ENCODE measurements at regions not wholly inside any gene's neighbourhood (a gene's known extent, or its start where the extent isn't known, plus 50 kb on each side); places are given as distances from the start of the nearest gene placed in this dataset.
"Not testable (repeated sequence)": the region's sequence is repeated elsewhere in the genome, so short reads cannot be mapped to it uniquely, and the experiment has no call there.

GRCh38 chr6:98416027-98416426, 418.3 kb upstream of the POU3F2 start:
- no peak for DNase-seq (ENCODE audit: low read depth, low spot score)
- Mint-ChIP-seq H3K27me3 (ENCODE audit: low read depth) (no peaks in the 10 kb centered on the region), H3K4me3 (no peak overlapping the region), H3K9me3 (peaks cover 11% of the 10 kb centered on the region), H3K4me1 (peaks cover 7% of the 10 kb centered on the region), H3K27ac (ENCODE audit: unreplicated experiment) (no peak overlapping the region), H3K36me3 (ENCODE audit: low read depth) (peaks cover 19% of the 10 kb centered on the region)
- TF ChIP-seq CTCF (conservative IDR thresholded peaks at IDR 0.05) = no peak

- DNase-seq (ENCODE audit: low read depth, low spot score); H3K4me3 Mint-ChIP-seq; H3K4me1 Mint-ChIP-seq; H3K27me3 Mint-ChIP-seq (ENCODE audit: low read depth); H3K27ac Mint-ChIP-seq (ENCODE audit: unreplicated experiment): not testable (repeated sequence)
- peaks cover 11% of the 10 kb centered on the region for H3K9me3 Mint-ChIP-seq
- H3K36me3 Mint-ChIP-seq (ENCODE audit: low read depth) = peaks cover 19% of the 10 kb centered on the region
These were observed 417.7 kb upstream of the POU3F2 start for GRCh38 chr6:98416497-98417158.

GRCh38 chr6:98433325-98434056, 400.9 kb upstream of the POU3F2 start:
- no peak for DNase-seq (ENCODE audit: low read depth, low spot score)
- no peak for TF ChIP-seq CTCF (conservative IDR thresholded peaks at IDR 0.05)
- no peak overlapping the region for H3K4me3 Mint-ChIP-seq
- no peaks in the 10 kb centered on the region for H3K4me1 Mint-ChIP-seq
- H3K9me3 Mint-ChIP-seq = peaks cover 14% of the 10 kb centered on the region
- H3K36me3 Mint-ChIP-seq (ENCODE audit: low read depth) = peaks cover 7% of the 10 kb centered on the region
- H3K27me3 Mint-ChIP-seq (ENCODE audit: low read depth) = no peaks in the 10 kb centered on the region
- no peak overlapping the region for H3K27ac Mint-ChIP-seq (ENCODE audit: unreplicated experiment)

GRCh38 chr6:98443633-98444032, 390.7 kb upstream of the POU3F2 start:
- Mint-ChIP-seq H3K27ac (ENCODE audit: unreplicated experiment) (no peak overlapping the region), H3K4me3 (no peak overlapping the region), H3K27me3 (ENCODE audit: low read depth) (no peaks in the 10 kb centered on the region), H3K9me3 (peaks cover 2% of the 10 kb centered on the region), H3K4me1 (no peaks in the 10 kb centered on the region), H3K36me3 (ENCODE audit: low read depth) (no peaks in the 10 kb centered on the region)
- no peak for TF ChIP-seq CTCF (conservative IDR thresholded peaks at IDR 0.05)
- no peak for DNase-seq (ENCODE audit: low read depth, low spot score)

GRCh38 chr6:98452685-98453084, 381.7 kb upstream of the POU3F2 start:
- Mint-ChIP-seq H3K36me3 (ENCODE audit: low read depth) (no peaks in the 10 kb centered on the region), H3K27ac (ENCODE audit: unreplicated experiment) (no peak overlapping the region), H3K4me3 (no peak overlapping the region), H3K4me1 (peaks cover 13% of the 10 kb centered on the region), H3K9me3 (peaks cover 6% of the 10 kb centered on the region), H3K27me3 (ENCODE audit: low read depth) (no peaks in the 10 kb centered on the region)
- no peak for DNase-seq (ENCODE audit: low read depth, low spot score)
- no peak for TF ChIP-seq CTCF (conservative IDR thresholded peaks at IDR 0.05)

GRCh38 chr6:98454809-98455322, 379.5 kb upstream of the POU3F2 start:
- Mint-ChIP-seq H3K36me3 (ENCODE audit: low read depth) (no peaks in the 10 kb centered on the region), H3K27ac (ENCODE audit: unreplicated experiment) (no peak overlapping the region), H3K4me3 (no peak overlapping the region), H3K27me3 (ENCODE audit: low read depth) (no peaks in the 10 kb centered on the region), H3K4me1 (peaks cover 26% of the 10 kb centered on the region), H3K9me3 (peaks cover 3% of the 10 kb centered on the region)
- no peak for TF ChIP-seq CTCF (conservative IDR thresholded peaks at IDR 0.05)
- no peak for DNase-seq (ENCODE audit: low read depth, low spot score)
